ENCODE measurements at regions not wholly inside any gene's neighbourhood (a gene's known extent, or its start where the extent isn't known, plus 50 kb on each side); places are given as distances from the start of the nearest gene placed in this dataset.

DNA sequence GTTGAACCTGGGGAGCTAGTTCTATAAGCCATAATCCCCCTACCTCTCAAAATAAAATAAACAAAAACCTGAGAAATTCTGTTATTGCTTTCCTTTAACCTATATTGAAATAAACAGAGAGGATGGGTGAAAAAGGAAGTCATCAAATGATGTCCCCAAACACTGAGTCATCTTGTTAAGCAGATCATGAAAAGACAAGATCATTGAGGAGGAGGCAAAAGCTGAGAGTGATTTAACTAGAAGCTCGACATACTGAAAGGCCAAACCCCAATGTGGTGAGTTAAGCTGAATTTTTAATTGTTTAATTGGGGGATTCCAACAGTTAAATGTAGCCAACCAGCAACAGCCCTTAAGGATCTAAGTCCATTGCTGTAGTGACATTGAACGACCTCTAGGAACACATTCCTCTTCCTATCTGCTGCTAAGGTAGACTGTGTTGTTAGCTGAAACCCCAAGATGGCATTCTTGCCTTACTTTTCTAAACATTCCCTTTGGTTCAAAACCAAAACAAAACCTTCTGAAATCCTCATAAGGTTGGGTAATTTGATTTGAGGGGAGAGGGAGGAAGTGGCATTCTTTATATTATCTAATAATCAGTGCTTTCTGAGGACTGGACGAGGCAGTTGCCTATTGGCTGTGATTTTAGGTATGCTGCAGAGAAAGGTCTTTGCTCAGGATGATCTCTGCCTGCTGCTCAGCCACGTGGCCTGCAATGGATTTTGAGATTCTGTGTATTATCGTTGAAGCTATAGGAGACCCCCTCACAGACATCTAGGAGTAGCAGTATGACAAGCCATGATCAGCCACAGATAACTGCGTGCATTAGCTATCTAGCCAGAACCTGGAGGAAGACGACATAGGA, 62.7 kb upstream of the BNIP2 start:
- H3K36me3 ChIP-seq (ENCODE audit: control insufficient read depth in 4 of 4, insufficient read depth in 4 of 4, low read length in 4 of 4) = no peaks in the 10 kb centered on the region
- no peaks in the 10 kb centered on the region for H3K27me3 ChIP-seq (ENCODE audit: control insufficient read depth in 3 of 3, insufficient read depth in 3 of 3, low read length in 2 of 3)
- DNase-seq (peak in 1 of 3 donors; percentile 10), ATAC-seq (ENCODE audit: insufficient read depth, low FRiP score) (no peak)
- H3K27ac ChIP-seq (ENCODE audit: low read depth in 1 of 2, low read length in 1 of 2) = no peak overlapping the region
- TF ChIP-seq, protein P1, sequence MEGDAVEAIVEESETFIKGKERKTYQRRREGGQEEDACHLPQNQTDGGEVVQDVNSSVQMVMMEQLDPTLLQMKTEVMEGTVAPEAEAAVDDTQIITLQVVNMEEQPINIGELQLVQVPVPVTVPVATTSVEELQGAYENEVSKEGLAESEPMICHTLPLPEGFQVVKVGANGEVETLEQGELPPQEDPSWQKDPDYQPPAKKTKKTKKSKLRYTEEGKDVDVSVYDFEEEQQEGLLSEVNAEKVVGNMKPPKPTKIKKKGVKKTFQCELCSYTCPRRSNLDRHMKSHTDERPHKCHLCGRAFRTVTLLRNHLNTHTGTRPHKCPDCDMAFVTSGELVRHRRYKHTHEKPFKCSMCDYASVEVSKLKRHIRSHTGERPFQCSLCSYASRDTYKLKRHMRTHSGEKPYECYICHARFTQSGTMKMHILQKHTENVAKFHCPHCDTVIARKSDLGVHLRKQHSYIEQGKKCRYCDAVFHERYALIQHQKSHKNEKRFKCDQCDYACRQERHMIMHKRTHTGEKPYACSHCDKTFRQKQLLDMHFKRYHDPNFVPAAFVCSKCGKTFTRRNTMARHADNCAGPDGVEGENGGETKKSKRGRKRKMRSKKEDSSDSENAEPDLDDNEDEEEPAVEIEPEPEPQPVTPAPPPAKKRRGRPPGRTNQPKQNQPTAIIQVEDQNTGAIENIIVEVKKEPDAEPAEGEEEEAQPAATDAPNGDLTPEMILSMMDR (IDR thresholded peaks at IDR 0.05; ENCODE audit: control extremely low read depth, extremely low read depth) = no peak
- H3K4me1 ChIP-seq (ENCODE audit: control insufficient read depth in 5 of 5, insufficient read depth in 5 of 5, low read length in 5 of 5) = no peaks in the 10 kb centered on the region
- H3K9ac ChIP-seq (ENCODE audit: insufficient read depth in 1 of 2, low read length in 2 of 2) = no peak overlapping the region
- no peak overlapping the region for H3K4me3 ChIP-seq
- no peaks in the 10 kb centered on the region for H3K9me3 ChIP-seq (ENCODE audit: control insufficient read depth in 4 of 4, insufficient read depth in 3 of 4, low read length in 3 of 4)
- WGBS, 2 donors = 52 to 64% methylated on average over 7 of the region's 7 CpGs

GRCh38 chr15:59746777-59747176, 57.7 kb upstream of the BNIP2 start:
- TF ChIP-seq, protein P1 (IDR thresholded peaks at IDR 0.05; ENCODE audit: control extremely low read depth, extremely low read depth) = no peak
- Histone ChIP-seq H3K27ac (ENCODE audit: low read depth in 1 of 2, low read length in 1 of 2) (no peak overlapping the region), H3K9me3 (ENCODE audit: control insufficient read depth in 4 of 4, insufficient read depth in 3 of 4, low read length in 3 of 4) (peaks cover 0 to 6% (median 0%) of the 10 kb centered on the region in 4 donors), H3K4me1 (ENCODE audit: control insufficient read depth in 5 of 5, insufficient read depth in 5 of 5, low read length in 5 of 5) (no peaks in the 10 kb centered on the region), H3K36me3 (ENCODE audit: control insufficient read depth in 4 of 4, insufficient read depth in 4 of 4, low read length in 4 of 4) (no peaks in the 10 kb centered on the region), H3K9ac (ENCODE audit: insufficient read depth in 1 of 2, low read length in 2 of 2) (no peak overlapping the region), H3K27me3 (ENCODE audit: control insufficient read depth in 3 of 3, insufficient read depth in 3 of 3, low read length in 2 of 3) (peaks cover 0 to 2% (median 0%) of the 10 kb centered on the region in 3 donors), H3K4me3 (no peak overlapping the region)
- ATAC-seq (ENCODE audit: insufficient read depth, low FRiP score) (no peak), DNase-seq (no peak)
- 67 to 79% methylated on average over 8 of the region's 8 CpGs for WGBS, 2 donors

DNA sequence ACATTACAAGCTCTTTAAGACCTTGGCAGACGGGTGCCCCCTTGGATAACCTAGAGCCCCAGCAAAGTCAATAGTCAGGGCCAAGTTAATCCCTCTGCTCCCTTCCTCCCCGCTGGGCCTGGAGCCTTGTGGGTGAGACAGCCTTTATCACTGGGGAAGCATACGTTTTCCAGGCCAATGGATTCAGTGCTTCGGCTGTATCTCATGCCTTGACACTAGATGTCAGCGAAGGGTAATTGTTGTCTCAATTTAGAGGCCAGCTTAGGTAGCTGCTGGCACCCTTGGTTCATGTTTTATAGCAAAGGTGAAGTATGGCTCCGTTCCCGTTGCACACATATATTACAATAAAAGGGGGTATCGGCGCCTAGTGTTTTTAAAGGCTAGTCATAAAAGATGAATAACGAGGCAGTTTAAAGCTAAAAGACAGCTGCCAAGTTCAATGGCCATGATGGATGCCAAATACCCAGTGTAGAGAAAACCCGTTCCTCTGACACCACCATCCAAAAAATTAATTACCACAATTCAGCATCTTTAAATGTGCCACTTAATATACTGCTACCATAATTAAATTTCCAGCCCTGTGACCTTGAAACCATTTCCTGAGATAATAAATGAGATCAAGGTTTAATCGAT, 52.3 kb upstream of the BNIP2 start:
- no peaks in the 10 kb centered on the region for H3K4me1 ChIP-seq (ENCODE audit: control insufficient read depth in 5 of 5, insufficient read depth in 5 of 5, low read length in 5 of 5)
- ATAC-seq (ENCODE audit: insufficient read depth, low FRiP score) (no peak), DNase-seq (peak; percentile 4 to 25 (median 14))
- no peaks in the 10 kb centered on the region for H3K27me3 ChIP-seq (ENCODE audit: control insufficient read depth in 3 of 3, insufficient read depth in 3 of 3, low read length in 2 of 3)
- no peaks in the 10 kb centered on the region for H3K36me3 ChIP-seq (ENCODE audit: control insufficient read depth in 4 of 4, insufficient read depth in 4 of 4, low read length in 4 of 4)
- no peak overlapping the region for H3K27ac ChIP-seq (ENCODE audit: low read depth in 1 of 2, low read length in 1 of 2)
- TF ChIP-seq, protein P1 (IDR thresholded peaks at IDR 0.05; ENCODE audit: control extremely low read depth, extremely low read depth) = no peak
- peaks cover 0 to 8% (median 0%) of the 10 kb centered on the region in 4 donors for H3K9me3 ChIP-seq (ENCODE audit: control insufficient read depth in 4 of 4, insufficient read depth in 3 of 4, low read length in 3 of 4)
- 61 to 65% methylated on average over 12 of the region's 12 CpGs for WGBS, 2 donors
- H3K4me3 ChIP-seq = no peak overlapping the region
- no peak overlapping the region for H3K9ac ChIP-seq (ENCODE audit: insufficient read depth in 1 of 2, low read length in 2 of 2)
